H4 (cell line): ENCODE measurements at regions not wholly inside any gene's neighbourhood (a gene's known extent, or its start where the extent isn't known, plus 50 kb on each side); places are given as distances from the start of the nearest gene placed in this dataset.

ENCODE experiments used
- DNase-seq: peaks from one replicate; pipeline ENCODE4 v3.0.0-alpha.2; 2015; ENCODE audit warnings: low spot score

GRCh38 chr2:122481717-122482116, 726.3 kb downstream of the TSN start:
- DNase-seq = no peak

GRCh38 chr2:122486086-122486485, 730.6 kb downstream of the TSN start:
- DNase-seq = no peak

- DNase-seq = no peak
Observed at GRCh38 chr2:122486705-122487415, 731.4 kb downstream of the TSN start.

GRCh38 chr2:122491011-122491410, 735.6 kb downstream of the TSN start:
- DNase-seq = no peak

GRCh38 chr2:122500316-122501105, 745.1 kb downstream of the TSN start:
- no peak for DNase-seq

- DNase-seq = no peak
Observed at GRCh38 chr2:122506620-122507019, 751.2 kb downstream of the TSN start.

- DNase-seq = no peak
Observed at GRCh38 chr2:122507261-122507660, 751.8 kb downstream of the TSN start.

GRCh38 chr2:122512091-122512490, 756.6 kb downstream of the TSN start:
- no peak for DNase-seq

GRCh38 chr2:122514451-122514996, 759.1 kb downstream of the TSN start:
- peak; percentile 17 for DNase-seq

GRCh38 chr2:122515731-122516290, 760.4 kb downstream of the TSN start:
- DNase-seq = no peak

GRCh38 chr2:122516775-122517174, 761.3 kb downstream of the TSN start:
- no peak for DNase-seq

GRCh38 chr2:122519366-122519765, 763.9 kb downstream of the TSN start:
- no peak for DNase-seq

- DNase-seq = no peak
Observed at GRCh38 chr2:122519821-122520611, 764.6 kb downstream of the TSN start.

GRCh38 chr2:122523143-122523542, 767.7 kb downstream of the TSN start:
- DNase-seq = peak; percentile 19

- no peak for DNase-seq
Observed at GRCh38 chr2:122523981-122524380, 768.5 kb downstream of the TSN start.

GRCh38 chr2:122525336-122525735, 769.9 kb downstream of the TSN start:
- DNase-seq = no peak

- peak; percentile 33 for DNase-seq
Observed at GRCh38 chr2:122528061-122528460, 772.6 kb downstream of the TSN start.

- no peak for DNase-seq
Observed at GRCh38 chr2:122528958-122529705, 773.7 kb downstream of the TSN start.

- DNase-seq = no peak
Observed at GRCh38 chr2:122530814-122531213, 775.4 kb downstream of the TSN start.

- DNase-seq = no peak
Observed at GRCh38 chr2:122531290-122532071, 776.0 kb downstream of the TSN start.

GRCh38 chr2:122532072-122532344, 776.6 kb downstream of the TSN start:
- no peak for DNase-seq
